HUES48 (cell line): ENCODE measurements at regions not wholly inside any gene's neighbourhood (a gene's known extent, or its start where the extent isn't known, plus 50 kb on each side); places are given as distances from the start of the nearest gene placed in this dataset.
"Not testable (repeated sequence)": the region's sequence is repeated elsewhere in the genome, so short reads cannot be mapped to it uniquely, and the experiment has no call there.

Experiments used
- H3K27ac ChIP-seq: one replicate; pipeline ENCODE4 v1.7.0; 2013; ENCODE audit warnings: low read depth, low read length, inconsistent platforms
- H3K27me3 ChIP-seq: 2 replicates; pipeline ENCODE4 v1.6.1; 2013; ENCODE audit warnings: mild to moderate bottlenecking, low read length; ENCODE audit not compliant: control insufficient read depth, insufficient read depth
- H3K36me3 ChIP-seq: 2 replicates; pipeline ENCODE4 v1.6.1; 2013; ENCODE audit warnings: low read length; ENCODE audit not compliant: control insufficient read depth, insufficient read depth
- H3K4me1 ChIP-seq: 2 replicates; pipeline ENCODE4 v1.6.1; 2013; ENCODE audit warnings: mild to moderate bottlenecking, low read length; ENCODE audit not compliant: control insufficient read depth, insufficient read depth
- H3K4me3 ChIP-seq: 2 replicates; pipeline ENCODE4 v1.5.1; 2013; ENCODE audit warnings: mild to moderate bottlenecking, low read depth, low read length
- H3K9ac ChIP-seq: 2 replicates; pipeline ENCODE4 v1.6.1; 2013; ENCODE audit warnings: mild to moderate bottlenecking, low read depth, low read length, moderate library complexity
- H3K9me3 ChIP-seq: 2 replicates; pipeline ENCODE4 v1.6.1; 2013; ENCODE audit warnings: low read length; ENCODE audit not compliant: control insufficient read depth, insufficient read depth

- not testable (repeated sequence) for H3K9me3 ChIP-seq, H3K27me3 ChIP-seq, H3K9ac ChIP-seq, H3K36me3 ChIP-seq, H3K4me1 ChIP-seq, H3K4me3 ChIP-seq, H3K27ac ChIP-seq
These were observed 731.8 kb downstream of the ANKRD7 start for GRCh38 chr7:118956285-118956684.

- Histone ChIP-seq H3K27me3 (no peaks in the 10 kb centered on the region), H3K9ac (no peak overlapping the region), H3K4me1 (peaks cover 3% of the 10 kb centered on the region; the same call in 1 of the 2 replicates), H3K9me3 (no peaks in the 10 kb centered on the region), H3K4me3 (no peak overlapping the region), H3K27ac (no peak overlapping the region), H3K36me3 (no peaks in the 10 kb centered on the region)
These were observed 744.9 kb downstream of the ANKRD7 start for GRCh38 chr7:118969370-118969769.

- Histone ChIP-seq H3K9me3 (no peaks in the 10 kb centered on the region), H3K27me3 (no peaks in the 10 kb centered on the region), H3K4me1 (peaks cover 11% of the 10 kb centered on the region; the same call in 1 of the 2 replicates), H3K27ac (no peak overlapping the region), H3K36me3 (no peaks in the 10 kb centered on the region), H3K4me3 (no peak overlapping the region), H3K9ac (no peak overlapping the region)
These were observed 747.2 kb downstream of the ANKRD7 start for GRCh38 chr7:118971706-118972105.

GRCh38 chr7:118974836-118975235, 750.3 kb downstream of the ANKRD7 start:
- H3K9me3 ChIP-seq: no peaks in the 10 kb centered on the region
- no peaks in the 10 kb centered on the region for H3K27me3 ChIP-seq
- H3K4me3 ChIP-seq: no peak overlapping the region
- H3K4me1 ChIP-seq: peaks cover 11% of the 10 kb centered on the region; the same call in 1 of the 2 replicates
- no peak overlapping the region for H3K9ac ChIP-seq
- H3K36me3 ChIP-seq: no peaks in the 10 kb centered on the region
- H3K27ac ChIP-seq: no peak overlapping the region

GRCh38 chr7:118995350-118995749, 770.8 kb downstream of the ANKRD7 start:
- Histone ChIP-seq H3K9me3 (no peaks in the 10 kb centered on the region), H3K27me3 (no peaks in the 10 kb centered on the region), H3K27ac (no peak overlapping the region), H3K4me3 (no peak overlapping the region), H3K4me1 (no peaks in the 10 kb centered on the region), H3K9ac (no peak overlapping the region), H3K36me3 (no peaks in the 10 kb centered on the region)

GRCh38 chr7:119007236-119007635, 782.7 kb downstream of the ANKRD7 start:
- no peak overlapping the region for H3K9ac ChIP-seq
- H3K4me1 ChIP-seq: no peaks in the 10 kb centered on the region
- no peaks in the 10 kb centered on the region for H3K9me3 ChIP-seq
- no peaks in the 10 kb centered on the region for H3K27me3 ChIP-seq
- H3K4me3 ChIP-seq: no peak overlapping the region
- H3K27ac ChIP-seq: no peak overlapping the region
- no peaks in the 10 kb centered on the region for H3K36me3 ChIP-seq

- Histone ChIP-seq H3K36me3 (no peaks in the 10 kb centered on the region), H3K4me3 (no peak overlapping the region), H3K9me3 (no peaks in the 10 kb centered on the region), H3K9ac (no peak overlapping the region), H3K27me3 (no peaks in the 10 kb centered on the region), H3K4me1 (no peaks in the 10 kb centered on the region), H3K27ac (no peak overlapping the region)
These were observed 786.1 kb downstream of the ANKRD7 start for GRCh38 chr7:119010635-119011034.

GRCh38 chr7:119026391-119026790, 801.9 kb downstream of the ANKRD7 start:
- Histone ChIP-seq H3K27me3 (no peaks in the 10 kb centered on the region), H3K27ac (no peak overlapping the region), H3K9me3 (no peaks in the 10 kb centered on the region), H3K9ac (no peak overlapping the region), H3K4me3 (no peak overlapping the region), H3K4me1 (no peaks in the 10 kb centered on the region), H3K36me3 (no peaks in the 10 kb centered on the region)

GRCh38 chr7:119028736-119029135, 804.2 kb downstream of the ANKRD7 start:
- no peak overlapping the region for H3K4me3 ChIP-seq
- H3K4me1 ChIP-seq: no peaks in the 10 kb centered on the region
- H3K36me3 ChIP-seq: no peaks in the 10 kb centered on the region
- no peaks in the 10 kb centered on the region for H3K9me3 ChIP-seq
- no peak overlapping the region for H3K9ac ChIP-seq
- no peak overlapping the region for H3K27ac ChIP-seq
- H3K27me3 ChIP-seq: no peaks in the 10 kb centered on the region

- H3K27me3 ChIP-seq, H3K4me1 ChIP-seq, H3K36me3 ChIP-seq, H3K27ac ChIP-seq, H3K9ac ChIP-seq, H3K9me3 ChIP-seq, H3K4me3 ChIP-seq: not testable (repeated sequence)
These were observed 807.6 kb downstream of the ANKRD7 start for GRCh38 chr7:119032136-119032535.

- no peaks in the 10 kb centered on the region for H3K4me1 ChIP-seq
These were observed 809.1 kb downstream of the ANKRD7 start for GRCh38 chr7:119033641-119034040.

GRCh38 chr7:119037941-119038340, 813.4 kb downstream of the ANKRD7 start:
- Histone ChIP-seq H3K4me1 (no peaks in the 10 kb centered on the region), H3K9me3 (no peaks in the 10 kb centered on the region; the same call in 1 of the 2 replicates), H3K4me3 (no peak overlapping the region), H3K36me3 (no peaks in the 10 kb centered on the region), H3K27me3 (no peaks in the 10 kb centered on the region), H3K27ac (no peak overlapping the region), H3K9ac (no peak overlapping the region)

More at GRCh38 chr7:119033641-119034040, 809.1 kb downstream of the ANKRD7 start:
- Histone ChIP-seq H3K27me3 (no peaks in the 10 kb centered on the region), H3K9ac (no peak overlapping the region), H3K9me3 (no peaks in the 10 kb centered on the region), H3K27ac (no peak overlapping the region), H3K36me3 (no peaks in the 10 kb centered on the region), H3K4me3 (no peak overlapping the region)
